Mesenchymal stem cell (in vitro differentiated cells and primary cell): ENCODE measurements at regions not wholly inside any gene's neighbourhood (a gene's known extent, or its start where the extent isn't known, plus 50 kb on each side); places are given as distances from the start of the nearest gene placed in this dataset.

Experiments used
- DNase-seq: peaks from one replicate; pipeline ENCODE4 v3.0.0-alpha.2; 2013
- H2AFZ ChIP-seq: one replicate; pipeline ENCODE4 v1.6.1; 2013; ENCODE audit warnings: low read depth, mild to moderate bottlenecking, control low read depth, inconsistent platforms, low read length, moderate library complexity
- H2AK5ac ChIP-seq: 2 replicates; pipeline ENCODE4 v1.6.1; 2013; ENCODE audit warnings: low read length, moderate library complexity, mild to moderate bottlenecking, inconsistent platforms; ENCODE audit not compliant: severe bottlenecking
- H2BK120ac ChIP-seq: one replicate; pipeline ENCODE4 v1.6.1; 2013; ENCODE audit warnings: low read depth, mild to moderate bottlenecking, inconsistent platforms, low read length, moderate library complexity
- H2BK12ac ChIP-seq, 2 experiments: one replicate each; pipeline ENCODE4 v1.6.1; 2013; ENCODE audit warnings: inconsistent platforms in 2 of 2, low read length in 2 of 2, mild to moderate bottlenecking in 2 of 2, moderate library complexity in 2 of 2, control low read depth in 1 of 2
- H2BK15ac ChIP-seq: one replicate; pipeline ENCODE4 v1.6.1; 2013; ENCODE audit warnings: mild to moderate bottlenecking, low read depth, inconsistent platforms; ENCODE audit not compliant: poor library complexity, severe bottlenecking
- H2BK5ac ChIP-seq: 2 replicates; pipeline ENCODE4 v1.6.1; 2013; ENCODE audit warnings: low read depth, mild to moderate bottlenecking, low read length, control low read depth, inconsistent platforms; ENCODE audit not compliant: poor library complexity, severe bottlenecking
- H3K14ac ChIP-seq, 2 experiments: one replicate each; pipeline ENCODE4 v1.6.1; 2013; ENCODE audit warnings: inconsistent platforms in 2 of 2, low read length in 2 of 2, control low read depth in 1 of 2, mild to moderate bottlenecking in 1 of 2, moderate library complexity in 1 of 2
- H3K18ac ChIP-seq, 2 experiments: one replicate each; pipeline ENCODE4 v1.6.1; 2013; ENCODE audit warnings: inconsistent platforms in 2 of 2, low read length in 2 of 2, control low read depth in 1 of 2, low read depth in 1 of 2, mild to moderate bottlenecking in 1 of 2
- H3K23ac ChIP-seq, 2 experiments: one replicate each; pipeline ENCODE4 v1.6.1; 2013; ENCODE audit warnings: inconsistent platforms in 2 of 2, low read length in 2 of 2, mild to moderate bottlenecking in 2 of 2, moderate library complexity in 2 of 2, control low read depth in 1 of 2
- H3K27ac ChIP-seq: 2 replicates; pipeline ENCODE4 v1.5.1; 2013; ENCODE audit warnings: mild to moderate bottlenecking, moderate library complexity, low read length, control low read depth, inconsistent platforms; ENCODE audit not compliant: poor library complexity, severe bottlenecking
- H3K27me3 ChIP-seq, 2 experiments: 2 replicates each; pipeline versions ENCODE4 v1.6.1 to v1.7.0; 2013; ENCODE audit warnings: low read length in 2 of 2, mild to moderate bottlenecking in 2 of 2, moderate library complexity in 2 of 2, control low read depth in 1 of 2, inconsistent platforms in 1 of 2; ENCODE audit not compliant: control insufficient read depth in 1 of 2, insufficient read depth in 1 of 2
- H3K36me3 ChIP-seq, 2 experiments: 2 replicates each; pipeline versions ENCODE4 v1.6.1 to v1.7.0; 2013; ENCODE audit warnings: low read length in 2 of 2, control low read depth in 1 of 2, inconsistent platforms in 1 of 2, low read depth in 1 of 2, mild to moderate bottlenecking in 1 of 2; ENCODE audit not compliant: insufficient read depth in 2 of 2, control insufficient read depth in 1 of 2
- H3K4ac ChIP-seq, 2 experiments: one replicate each; pipeline ENCODE4 v1.6.1; 2013; ENCODE audit warnings: inconsistent platforms in 2 of 2, low read length in 2 of 2, mild to moderate bottlenecking in 2 of 2, moderate library complexity in 2 of 2, control low read depth in 1 of 2, low read depth in 1 of 2
- H3K4me1 ChIP-seq: 2 replicates; pipeline ENCODE4 v1.6.1; 2013; ENCODE audit warnings: low read depth, low read length, control low read depth; ENCODE audit not compliant: control insufficient read depth, insufficient read depth
- H3K4me2 ChIP-seq: 2 replicates; pipeline ENCODE4 v1.6.1; 2013; ENCODE audit warnings: low read length, mild to moderate bottlenecking, inconsistent platforms; ENCODE audit not compliant: poor library complexity, severe bottlenecking
- H3K4me3 ChIP-seq, 2 experiments: 2 replicates each; pipeline versions ENCODE4 v1.5.1 to v1.7.0; 2013; ENCODE audit warnings: low read length in 2 of 2, mild to moderate bottlenecking in 2 of 2, control low read depth in 1 of 2, low read depth in 1 of 2; ENCODE audit not compliant: insufficient read depth in 1 of 2
- H3K79me1 ChIP-seq: replicated peaks from 2 replicates; pipeline ENCODE4 v1.6.1; 2013; ENCODE audit warnings: mild to moderate bottlenecking, control low read depth, low read length, inconsistent platforms; ENCODE audit not compliant: poor library complexity, severe bottlenecking
- H3K9ac ChIP-seq: 2 replicates; pipeline ENCODE4 v1.7.0; 2013; ENCODE audit warnings: mild to moderate bottlenecking, low read length, moderate library complexity
- H3K9me3 ChIP-seq: 2 replicates; pipeline ENCODE4 v1.7.0; 2013; ENCODE audit warnings: mild to moderate bottlenecking, low read length; ENCODE audit not compliant: control insufficient read depth
- H4K8ac ChIP-seq: one replicate; pipeline ENCODE4 v1.6.1; 2013; ENCODE audit warnings: inconsistent platforms, mild to moderate bottlenecking, low read length, moderate library complexity
- H4K91ac ChIP-seq: one replicate; pipeline ENCODE4 v1.6.1; 2013; ENCODE audit warnings: mild to moderate bottlenecking, low read length, inconsistent platforms
- WGBS: methylation state at CpG from one replicate; pipeline ENCODE4 v1.1.7; 2013; ENCODE audit warnings: mixed read lengths; 5-methylcytosine and 5-hydroxymethylcytosine counted together

- H3K36me3 ChIP-seq: no peaks in the 10 kb centered on the region
- no peak overlapping the region for H3K23ac ChIP-seq
- H3K27me3 ChIP-seq: no peaks in the 10 kb centered on the region
- no peak overlapping the region for H3K9ac ChIP-seq
- no peak overlapping the region for H2BK5ac ChIP-seq
- no peak overlapping the region for H3K4me2 ChIP-seq
- no CpG with 5 or more reads among the region's 1 CpG for WGBS
- no peak overlapping the region for H4K91ac ChIP-seq
- no peaks in the 10 kb centered on the region for H3K79me1 ChIP-seq
- H2BK15ac ChIP-seq: no peak overlapping the region
- H4K8ac ChIP-seq: no peak overlapping the region
- no peak overlapping the region for H2BK120ac ChIP-seq
- no peak overlapping the region for H3K18ac ChIP-seq
- no peak overlapping the region for H3K27ac ChIP-seq
- DNase-seq: no peak
- no peaks in the 10 kb centered on the region for H3K9me3 ChIP-seq
- no peaks in the 10 kb centered on the region for H3K4me1 ChIP-seq
- H3K14ac ChIP-seq: no peak overlapping the region
- no peak overlapping the region for H3K4ac ChIP-seq
- H2AK5ac ChIP-seq: no peak overlapping the region
- H2BK12ac ChIP-seq: no peak overlapping the region
- H2AFZ ChIP-seq: no peak overlapping the region
- no peak overlapping the region for H3K4me3 ChIP-seq
Measured at GRCh38 chr4:42750091-42750490, 93.2 kb upstream of the ATP8A1 start.

- Histone ChIP-seq H2BK120ac (no peak overlapping the region), H3K4ac (no peak overlapping the region), H3K4me2 (no peak overlapping the region), H3K18ac (no peak overlapping the region), H2BK15ac (no peak overlapping the region), H3K23ac (no peak overlapping the region), H2AK5ac (no peak overlapping the region), H3K27me3 (no peaks in the 10 kb centered on the region), H2BK5ac (no peak overlapping the region), H3K4me3 (no peak overlapping the region), H4K8ac (no peak overlapping the region), H3K27ac (no peak overlapping the region), H3K4me1 (no peaks in the 10 kb centered on the region), H2AFZ (no peak overlapping the region), H3K9me3 (no peaks in the 10 kb centered on the region), H3K14ac (no peak overlapping the region), H3K79me1 (no peaks in the 10 kb centered on the region), H3K36me3 (no peaks in the 10 kb centered on the region), H4K91ac (no peak overlapping the region), H3K9ac (no peak overlapping the region), H2BK12ac (no peak overlapping the region)
- 73% methylated on average over 2 of the region's 2 CpGs for WGBS
- DNase-seq: no peak
Measured at GRCh38 chr4:42747971-42748370, 91.1 kb upstream of the ATP8A1 start.

GRCh38 chr4:42736527-42737195 is 79.8 kb upstream of the ATP8A1 start:
- Histone ChIP-seq H2AFZ (no peak overlapping the region), H3K9ac (no peak overlapping the region), H3K36me3 (no peaks in the 10 kb centered on the region), H3K4me1 (no peaks in the 10 kb centered on the region), H3K27me3 (no peaks in the 10 kb centered on the region), H3K27ac (no peak overlapping the region), H3K4me3 (no peak overlapping the region), H3K18ac (no peak overlapping the region), H4K8ac (no peak overlapping the region), H2BK5ac (no peak overlapping the region), H3K4ac (no peak overlapping the region), H3K14ac (no peak overlapping the region), H2BK120ac (no peak overlapping the region), H3K4me2 (no peak overlapping the region), H2BK12ac (no peak overlapping the region), H2BK15ac (no peak overlapping the region), H3K9me3 (peaks cover 14% of the 10 kb centered on the region), H2AK5ac (no peak overlapping the region), H3K79me1 (no peaks in the 10 kb centered on the region), H4K91ac (no peak overlapping the region), H3K23ac (no peak overlapping the region)
- DNase-seq: no peak
- WGBS: 88% methylated on average over 5 of the region's 5 CpGs

- Histone ChIP-seq H4K91ac (no peak overlapping the region), H2AFZ (no peak overlapping the region), H3K4ac (no peak overlapping the region), H3K23ac (no peak overlapping the region), H3K18ac (no peak overlapping the region), H3K4me3 (no peak overlapping the region), H3K27me3 (no peaks in the 10 kb centered on the region), H2AK5ac (no peak overlapping the region), H3K9me3 (peaks cover 7% of the 10 kb centered on the region), H3K9ac (no peak overlapping the region), H3K14ac (no peak overlapping the region), H2BK12ac (no peak overlapping the region), H3K79me1 (no peaks in the 10 kb centered on the region), H3K4me1 (no peaks in the 10 kb centered on the region), H2BK15ac (no peak overlapping the region), H4K8ac (no peak overlapping the region), H3K27ac (no peak overlapping the region), H3K4me2 (no peak overlapping the region), H3K36me3 (no peaks in the 10 kb centered on the region), H2BK120ac (no peak overlapping the region), H2BK5ac (no peak overlapping the region)
- 71% methylated on average over 2 of the region's 2 CpGs for WGBS
- DNase-seq: no peak
Measured at GRCh38 chr4:42733380-42733779, 76.5 kb upstream of the ATP8A1 start.
